Liver (tissue), 3 donors: ENCODE measurements at regions not wholly inside any gene's neighbourhood (a gene's known extent, or its start where the extent isn't known, plus 50 kb on each side); places are given as distances from the start of the nearest gene placed in this dataset.

Source experiments
- TAF1 ChIP-seq: conservative IDR thresholded peaks from 2 replicates; pipeline ENCODE4 v1.6.1; 2016; ENCODE audit warnings: antibody characterized with exemption, mild to moderate bottlenecking
- TF ChIP-seq, protein P1 (sequence below): fragments of 150-350 bp; IDR thresholded peaks from 2 replicates; pipeline ENCODE4 v1.5.1; 2017; ENCODE audit warnings: improper control_type of control experiment, low read depth, low read length; ENCODE audit not compliant: missing input control
- TF ChIP-seq, protein P2 (sequence below): IDR thresholded peaks from 2 replicates; pipeline ENCODE4 v1.6.1; 2016; ENCODE audit warnings: antibody characterized with exemption
- TF ChIP-seq, protein P3 (sequence below): IDR thresholded peaks from 2 replicates; pipeline ENCODE4 v1.6.1; 2016; ENCODE audit warnings: antibody characterized with exemption, mild to moderate bottlenecking
- donor health status: healthy.
- donor health status: healthy.

DNA sequence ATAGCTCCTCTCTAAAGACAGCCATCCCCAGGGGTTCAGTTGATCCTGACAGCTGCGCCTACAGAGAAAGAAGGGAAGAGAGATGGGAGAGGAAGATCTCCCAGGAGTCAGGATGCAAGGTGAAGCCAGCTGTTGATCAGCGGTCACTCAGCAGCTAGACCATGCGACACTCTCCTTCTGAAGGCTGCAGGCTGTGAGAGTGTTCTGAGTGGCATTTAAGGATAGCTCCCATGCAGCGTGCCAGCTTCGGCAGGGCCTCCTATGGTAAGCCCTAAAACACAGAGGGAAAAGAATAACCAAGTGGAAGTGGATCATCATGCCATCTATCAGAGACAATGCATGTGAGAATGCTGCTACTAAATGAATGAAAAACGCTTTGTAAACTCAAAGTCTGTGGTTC is 197.9 kb upstream of the NUDT4 start:
- TF ChIP-seq, protein P1, sequence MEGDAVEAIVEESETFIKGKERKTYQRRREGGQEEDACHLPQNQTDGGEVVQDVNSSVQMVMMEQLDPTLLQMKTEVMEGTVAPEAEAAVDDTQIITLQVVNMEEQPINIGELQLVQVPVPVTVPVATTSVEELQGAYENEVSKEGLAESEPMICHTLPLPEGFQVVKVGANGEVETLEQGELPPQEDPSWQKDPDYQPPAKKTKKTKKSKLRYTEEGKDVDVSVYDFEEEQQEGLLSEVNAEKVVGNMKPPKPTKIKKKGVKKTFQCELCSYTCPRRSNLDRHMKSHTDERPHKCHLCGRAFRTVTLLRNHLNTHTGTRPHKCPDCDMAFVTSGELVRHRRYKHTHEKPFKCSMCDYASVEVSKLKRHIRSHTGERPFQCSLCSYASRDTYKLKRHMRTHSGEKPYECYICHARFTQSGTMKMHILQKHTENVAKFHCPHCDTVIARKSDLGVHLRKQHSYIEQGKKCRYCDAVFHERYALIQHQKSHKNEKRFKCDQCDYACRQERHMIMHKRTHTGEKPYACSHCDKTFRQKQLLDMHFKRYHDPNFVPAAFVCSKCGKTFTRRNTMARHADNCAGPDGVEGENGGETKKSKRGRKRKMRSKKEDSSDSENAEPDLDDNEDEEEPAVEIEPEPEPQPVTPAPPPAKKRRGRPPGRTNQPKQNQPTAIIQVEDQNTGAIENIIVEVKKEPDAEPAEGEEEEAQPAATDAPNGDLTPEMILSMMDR, result no peak
- TF ChIP-seq TAF1, result no peak
- TF ChIP-seq, protein P2, sequence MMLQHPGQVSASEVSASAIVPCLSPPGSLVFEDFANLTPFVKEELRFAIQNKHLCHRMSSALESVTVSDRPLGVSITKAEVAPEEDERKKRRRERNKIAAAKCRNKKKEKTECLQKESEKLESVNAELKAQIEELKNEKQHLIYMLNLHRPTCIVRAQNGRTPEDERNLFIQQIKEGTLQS, result no peak
- TF ChIP-seq, protein P3, sequence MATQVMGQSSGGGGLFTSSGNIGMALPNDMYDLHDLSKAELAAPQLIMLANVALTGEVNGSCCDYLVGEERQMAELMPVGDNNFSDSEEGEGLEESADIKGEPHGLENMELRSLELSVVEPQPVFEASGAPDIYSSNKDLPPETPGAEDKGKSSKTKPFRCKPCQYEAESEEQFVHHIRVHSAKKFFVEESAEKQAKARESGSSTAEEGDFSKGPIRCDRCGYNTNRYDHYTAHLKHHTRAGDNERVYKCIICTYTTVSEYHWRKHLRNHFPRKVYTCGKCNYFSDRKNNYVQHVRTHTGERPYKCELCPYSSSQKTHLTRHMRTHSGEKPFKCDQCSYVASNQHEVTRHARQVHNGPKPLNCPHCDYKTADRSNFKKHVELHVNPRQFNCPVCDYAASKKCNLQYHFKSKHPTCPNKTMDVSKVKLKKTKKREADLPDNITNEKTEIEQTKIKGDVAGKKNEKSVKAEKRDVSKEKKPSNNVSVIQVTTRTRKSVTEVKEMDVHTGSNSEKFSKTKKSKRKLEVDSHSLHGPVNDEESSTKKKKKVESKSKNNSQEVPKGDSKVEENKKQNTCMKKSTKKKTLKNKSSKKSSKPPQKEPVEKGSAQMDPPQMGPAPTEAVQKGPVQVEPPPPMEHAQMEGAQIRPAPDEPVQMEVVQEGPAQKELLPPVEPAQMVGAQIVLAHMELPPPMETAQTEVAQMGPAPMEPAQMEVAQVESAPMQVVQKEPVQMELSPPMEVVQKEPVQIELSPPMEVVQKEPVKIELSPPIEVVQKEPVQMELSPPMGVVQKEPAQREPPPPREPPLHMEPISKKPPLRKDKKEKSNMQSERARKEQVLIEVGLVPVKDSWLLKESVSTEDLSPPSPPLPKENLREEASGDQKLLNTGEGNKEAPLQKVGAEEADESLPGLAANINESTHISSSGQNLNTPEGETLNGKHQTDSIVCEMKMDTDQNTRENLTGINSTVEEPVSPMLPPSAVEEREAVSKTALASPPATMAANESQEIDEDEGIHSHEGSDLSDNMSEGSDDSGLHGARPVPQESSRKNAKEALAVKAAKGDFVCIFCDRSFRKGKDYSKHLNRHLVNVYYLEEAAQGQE, result no peak
